SK-N-SH (cell line): ENCODE measurements at regions not wholly inside any gene's neighbourhood (a gene's known extent, or its start where the extent isn't known, plus 50 kb on each side); places are given as distances from the start of the nearest gene placed in this dataset.

ENCODE experiments used
- CTCF ChIA-PET: fragments of 300-600, 350-600 bp; formaldehyde crosslinking; extraction: SDS; loops from one replicate; lab custom pipeline; 2021; lab: Yijun Ruan, JAX
- POLR2A ChIA-PET: fragments of 350-600 bp; sonication (Branson Sonifier 250); formaldehyde crosslinking; extraction: SDS; loops from one replicate; lab custom pipeline; 2020; ENCODE audit warnings: antibody characterized with exemption, inconsistent platforms; lab: Yijun Ruan, JAX
- DNase-seq: peaks from one replicate; pipeline ENCODE4 v3.0.0; 2012
- H2AFZ ChIP-seq: fragments of 200-600 bp; sonication (generic); 2 replicates; pipeline ENCODE4 v1.8.1; 2016; ENCODE audit warnings: antibody characterized with exemption, mild to moderate bottlenecking, low read depth
- H3F3A ChIP-seq: fragments of 200-600 bp; sonication (generic); replicated peaks from 2 replicates; pipeline ENCODE3; 2016; ENCODE audit warnings: antibody characterized with exemption, mild to moderate bottlenecking; ENCODE audit not compliant: insufficient read depth
- H3K27ac ChIP-seq, 2 experiments: fragments of 200-500 bp in 1 of 2; fragments of 200-600 bp in 1 of 2; sonication (Bioruptor generic) in 1 of 2; sonication (generic), shearing (Covaris generic) in 1 of 2; 2 replicates each; pipeline versions ENCODE4 v1.5.1 to v1.6.1; 2014 to 2016; ENCODE audit warnings: low read depth in 2 of 2, inconsistent platforms in 1 of 2, low read length in 1 of 2, mild to moderate bottlenecking in 1 of 2, mixed read lengths in 1 of 2
- H3K27me3 ChIP-seq: fragments of 200-600 bp; sonication (generic), shearing (Covaris generic); 2 replicates; pipeline ENCODE4 v1.6.1; 2016; ENCODE audit warnings: mixed run types; ENCODE audit not compliant: insufficient read depth
- H3K36me3 ChIP-seq, 2 experiments: fragments of 200-500 bp in 1 of 2; fragments of 200-600 bp in 1 of 2; sonication (Bioruptor generic) in 1 of 2; sonication (generic) in 1 of 2; replicated peaks in 1 of 2; 2 replicates each; pipeline versions ENCODE3 to v1.5.1; 2014 to 2016; ENCODE audit warnings: low read length in 1 of 2, mild to moderate bottlenecking in 1 of 2; ENCODE audit not compliant: insufficient read depth in 2 of 2, control insufficient read depth in 1 of 2
- H3K4me1 ChIP-seq, 2 experiments: fragments of 200-500 bp in 1 of 2; fragments of 200-600 bp in 1 of 2; sonication (Bioruptor generic) in 1 of 2; sonication (generic), shearing (Covaris generic) in 1 of 2; 2 replicates each; pipeline versions ENCODE4 v1.5.1 to v1.6.1; 2014 to 2016; ENCODE audit warnings: low read depth in 1 of 2, low read length in 1 of 2, mixed run types in 1 of 2; ENCODE audit not compliant: insufficient read depth in 2 of 2, control insufficient read depth in 1 of 2
- H3K4me2 ChIP-seq: fragments of 200-600 bp; sonication (generic), shearing (Covaris generic); 2 replicates; pipeline ENCODE4 v1.6.1; 2017; ENCODE audit warnings: mixed run types
- H3K4me3 ChIP-seq, 2 experiments: fragments of 200-500 bp in 1 of 2; fragments of 200-600 bp in 1 of 2; sonication (Bioruptor generic) in 1 of 2; sonication (generic), shearing (Covaris generic) in 1 of 2; 2 replicates each; pipeline versions ENCODE4 v1.5.1 to v1.8.1; 2014 to 2016; ENCODE audit warnings: low read depth in 2 of 2, inconsistent platforms in 1 of 2, low read length in 1 of 2, mild to moderate bottlenecking in 1 of 2, mixed read lengths in 1 of 2, moderate library complexity in 1 of 2
- H3K79me2 ChIP-seq: fragments of 200-600 bp; sonication (generic); 2 replicates; pipeline ENCODE4 v1.8.1; 2017; ENCODE audit warnings: mild to moderate bottlenecking; ENCODE audit not compliant: insufficient read depth
- H3K9ac ChIP-seq: fragments of 200-600 bp; sonication (generic); 2 replicates; pipeline ENCODE4 v1.6.1; 2017; ENCODE audit warnings: mixed run types
- H3K9me2 ChIP-seq: fragments of 200-600 bp; sonication (generic); 2 replicates; pipeline ENCODE4 v1.6.1; 2017; ENCODE audit warnings: mixed run types
- H3K9me3 ChIP-seq: fragments of 200-600 bp; sonication (generic); 2 replicates; pipeline ENCODE4 v1.6.1; 2017; ENCODE audit warnings: mixed run types, mild to moderate bottlenecking, moderate library complexity
- H4K20me1 ChIP-seq: fragments of 200-600 bp; sonication (generic); 2 replicates; pipeline ENCODE4 v1.6.1; 2017; ENCODE audit warnings: mild to moderate bottlenecking, mixed run types; ENCODE audit not compliant: insufficient read depth
- GABPA ChIP-seq: IDR thresholded peaks from 2 replicates; pipeline ENCODE4 v1.4.0; 2012; ENCODE audit warnings: low read depth, mild to moderate bottlenecking
- MAX ChIP-seq: IDR thresholded peaks from 2 replicates; pipeline ENCODE4 v1.4.0; 2012; ENCODE audit warnings: low read depth
- MXI1 ChIP-seq: IDR thresholded peaks from 2 replicates; pipeline ENCODE4 v1.6.1; 2012; ENCODE audit warnings: mild to moderate bottlenecking, low read depth, low read length, improper control_type of control experiment
- PBX3 ChIP-seq: IDR thresholded peaks from 2 replicates; pipeline ENCODE4; 2012
- RAD21 ChIP-seq: IDR thresholded peaks from 2 replicates; pipeline ENCODE4 v1.6.1; 2012; ENCODE audit warnings: mild to moderate bottlenecking, low read length
- REST ChIP-seq: IDR thresholded peaks from 2 replicates; pipeline ENCODE4 v1.6.1; 2012; ENCODE audit warnings: mild to moderate bottlenecking, low read depth, low read length, moderate library complexity
- RFX5 ChIP-seq: IDR thresholded peaks from 2 replicates; pipeline ENCODE4 v1.6.1; 2012; ENCODE audit warnings: mild to moderate bottlenecking, improper control_type of control experiment, low read length
- TCF12 ChIP-seq: IDR thresholded peaks from 2 replicates; pipeline ENCODE4 v1.4.0; 2012
- WGBS: methylation state at CpG from one replicate; pipeline ENCODE4 v1.1.6; 2017; ENCODE audit warnings: low lambda C conversion rate; 5-methylcytosine and 5-hydroxymethylcytosine counted together

GRCh38 chr13:60268203-60268555, 104.5 kb upstream of the DIAPH3 start:
- Histone ChIP-seq H3K4me3 (peak overlapping the region; percentile 54 to 65), H3K36me3 (no peaks in the 10 kb centered on the region), H3K4me2 (peak overlapping the region; percentile 59), H3K9me2 (no peaks in the 10 kb centered on the region), H3K4me1 (no peaks in the 10 kb centered on the region), H4K20me1 (no peaks in the 10 kb centered on the region), H3F3A (no peaks in the 10 kb centered on the region), H3K27me3 (peaks cover 5% of the 10 kb centered on the region; the same call in 1 of the 2 replicates), H3K27ac (no peak overlapping the region), H3K79me2 (no peaks in the 10 kb centered on the region), H3K9me3 (no peaks in the 10 kb centered on the region), H2AFZ (peak overlapping the region; percentile 70; the same call in 1 of the 2 replicates), H3K9ac (no peak overlapping the region)
- no peak for DNase-seq
- POLR2A ChIA-PET, result no interaction called here
- no peak for TF ChIP-seq GABPA
- WGBS, result 49% methylated on average over 8 of the region's 8 CpGs
- CTCF ChIA-PET, result interaction anchor here (1.2 kb wide), 1 partner anchor 41 kb away, joined by 3 read pairs; no protein-coding TSS in a partner anchor

GRCh38 chr13:60273971-60274527, 110.3 kb upstream of the DIAPH3 start:
- Histone ChIP-seq H3K79me2 (no peaks in the 10 kb centered on the region), H3F3A (no peaks in the 10 kb centered on the region), H3K4me1 (no peaks in the 10 kb centered on the region), H3K36me3 (no peaks in the 10 kb centered on the region), H3K9me3 (no peaks in the 10 kb centered on the region), H2AFZ (no peak overlapping the region), H3K27me3 (no peaks in the 10 kb centered on the region; the same call in 1 of the 2 replicates), H3K27ac (no peak overlapping the region), H3K9ac (no peak overlapping the region), H4K20me1 (no peaks in the 10 kb centered on the region), H3K4me2 (no peak overlapping the region), H3K9me2 (no peaks in the 10 kb centered on the region), H3K4me3 (no peak overlapping the region)
- no peak for DNase-seq
- ChIA-PET POLR2A (no interaction called here), CTCF (no interaction called here)
- TF ChIP-seq MAX, result no peak
- TF ChIP-seq RAD21, result no peak
- no peak for TF ChIP-seq PBX3
- no peak for TF ChIP-seq RFX5
- TF ChIP-seq TCF12, result no peak

GRCh38 chr13:60274655-60275054, 110.9 kb upstream of the DIAPH3 start:
- no peaks in the 10 kb centered on the region for H3K4me1 ChIP-seq
- H3K9me3 ChIP-seq, result no peaks in the 10 kb centered on the region
- 0 out of 2 replicates have a peak, but pooled peaks have one; percentile 49 for TF ChIP-seq REST
- TF ChIP-seq MXI1, result no peak
- H3K9ac ChIP-seq, result no peak overlapping the region
- no peaks in the 10 kb centered on the region for H3K27me3 ChIP-seq
- H4K20me1 ChIP-seq, result no peaks in the 10 kb centered on the region
- H3K4me2 ChIP-seq, result no peak overlapping the region
- no peaks in the 10 kb centered on the region for H3K9me2 ChIP-seq
- H3F3A ChIP-seq, result no peaks in the 10 kb centered on the region
- no peaks in the 10 kb centered on the region for H3K79me2 ChIP-seq
- no peaks in the 10 kb centered on the region for H3K36me3 ChIP-seq
- H2AFZ ChIP-seq, result no peak overlapping the region
- 78% methylated on average over 12 of the region's 12 CpGs for WGBS
- no peak for DNase-seq
- no peak overlapping the region for H3K27ac ChIP-seq
- CTCF ChIA-PET, result no interaction called here
- POLR2A ChIA-PET, result no interaction called here
- no peak overlapping the region for H3K4me3 ChIP-seq
